Ureter (tissue), 1 donor: ENCODE measurements at regions not wholly inside any gene's neighbourhood (a gene's known extent, or its start where the extent isn't known, plus 50 kb on each side); places are given as distances from the start of the nearest gene placed in this dataset.

Experiments used
- DNase-seq: peaks from one replicate; pipeline ENCODE4 v3.0.0-alpha.2; 2020; ENCODE audit warnings: low spot score
- donor health status: DM: yes; HTN: yes; CAD: no.

GRCh38 chr1:185581020-185581419 lies 153.2 kb upstream of the HMCN1 start:
- DNase-seq = no peak

- no peak for DNase-seq
These were observed 155.9 kb upstream of the HMCN1 start for GRCh38 chr1:185578293-185578692.

- DNase-seq = no peak
These were observed 159.9 kb upstream of the HMCN1 start for GRCh38 chr1:185574139-185574875.

- DNase-seq = no peak
These were observed 160.5 kb upstream of the HMCN1 start for GRCh38 chr1:185573677-185574076.

GRCh38 chr1:185573162-185573561 lies 161.0 kb upstream of the HMCN1 start:
- DNase-seq = no peak

- DNase-seq = no peak
These were observed 163.2 kb upstream of the HMCN1 start for GRCh38 chr1:185570962-185571361.

GRCh38 chr1:185568155-185569123 lies 165.8 kb upstream of the HMCN1 start:
- DNase-seq = no peak

- no peak for DNase-seq
These were observed 166.8 kb upstream of the HMCN1 start for GRCh38 chr1:185567440-185567839.

- DNase-seq = no peak
These were observed 167.2 kb upstream of the HMCN1 start for GRCh38 chr1:185566995-185567394.

GRCh38 chr1:185565302-185565701 lies 168.9 kb upstream of the HMCN1 start:
- DNase-seq = no peak

GRCh38 chr1:185564816-185565215 lies 169.4 kb upstream of the HMCN1 start:
- DNase-seq = no peak

- DNase-seq = no peak
These were observed 171.5 kb upstream of the HMCN1 start for GRCh38 chr1:185562461-185563359.

GRCh38 chr1:185561629-185562028 lies 172.6 kb upstream of the HMCN1 start:
- DNase-seq = no peak

- DNase-seq = no peak
These were observed 173.4 kb upstream of the HMCN1 start for GRCh38 chr1:185560760-185561159.

GRCh38 chr1:185559684-185560331 lies 174.4 kb upstream of the HMCN1 start:
- peak; percentile 45 for DNase-seq

GRCh38 chr1:185559151-185559550 lies 175.0 kb upstream of the HMCN1 start:
- no peak for DNase-seq

GRCh38 chr1:185556561-185556960 lies 177.6 kb upstream of the HMCN1 start:
- no peak for DNase-seq

GRCh38 chr1:185555743-185556142 lies 178.4 kb upstream of the HMCN1 start:
- DNase-seq = no peak

- DNase-seq = no peak
These were observed 183.2 kb upstream of the HMCN1 start for GRCh38 chr1:185551008-185551407.

GRCh38 chr1:185549906-185550305 lies 184.3 kb upstream of the HMCN1 start:
- no peak for DNase-seq

GRCh38 chr1:185546029-185546428 lies 188.2 kb upstream of the HMCN1 start:
- DNase-seq = no peak
